ENCODE measurements at regions not wholly inside any gene's neighbourhood (a gene's known extent, or its start where the extent isn't known, plus 50 kb on each side); places are given as distances from the start of the nearest gene placed in this dataset.

DNA sequence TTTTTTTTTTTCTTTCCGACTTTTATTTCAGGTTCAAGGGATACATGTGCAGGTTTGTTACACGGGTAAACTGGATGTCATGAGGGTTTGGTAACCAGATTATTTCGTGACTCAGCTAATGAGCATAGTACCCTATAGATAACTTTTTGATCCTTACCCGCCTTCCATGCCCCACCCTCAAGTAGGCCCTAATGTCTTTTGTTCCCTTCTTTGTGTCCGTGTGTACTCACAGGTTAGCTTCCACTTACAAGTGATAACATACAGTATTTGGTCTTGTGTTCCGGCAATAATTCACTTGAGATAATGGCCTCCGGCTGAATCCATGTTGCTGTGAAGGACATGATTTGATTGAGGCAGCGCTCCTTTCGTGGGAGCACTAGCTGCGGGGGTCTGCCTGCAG lies 402.8 kb upstream of the SGO1 start:
- no peak for TF ChIP-seq RCOR1 (IDR thresholded peaks at IDR 0.05; ENCODE audit: insufficient replicate concordance, low read length)
- TF ChIP-seq, protein P1, sequence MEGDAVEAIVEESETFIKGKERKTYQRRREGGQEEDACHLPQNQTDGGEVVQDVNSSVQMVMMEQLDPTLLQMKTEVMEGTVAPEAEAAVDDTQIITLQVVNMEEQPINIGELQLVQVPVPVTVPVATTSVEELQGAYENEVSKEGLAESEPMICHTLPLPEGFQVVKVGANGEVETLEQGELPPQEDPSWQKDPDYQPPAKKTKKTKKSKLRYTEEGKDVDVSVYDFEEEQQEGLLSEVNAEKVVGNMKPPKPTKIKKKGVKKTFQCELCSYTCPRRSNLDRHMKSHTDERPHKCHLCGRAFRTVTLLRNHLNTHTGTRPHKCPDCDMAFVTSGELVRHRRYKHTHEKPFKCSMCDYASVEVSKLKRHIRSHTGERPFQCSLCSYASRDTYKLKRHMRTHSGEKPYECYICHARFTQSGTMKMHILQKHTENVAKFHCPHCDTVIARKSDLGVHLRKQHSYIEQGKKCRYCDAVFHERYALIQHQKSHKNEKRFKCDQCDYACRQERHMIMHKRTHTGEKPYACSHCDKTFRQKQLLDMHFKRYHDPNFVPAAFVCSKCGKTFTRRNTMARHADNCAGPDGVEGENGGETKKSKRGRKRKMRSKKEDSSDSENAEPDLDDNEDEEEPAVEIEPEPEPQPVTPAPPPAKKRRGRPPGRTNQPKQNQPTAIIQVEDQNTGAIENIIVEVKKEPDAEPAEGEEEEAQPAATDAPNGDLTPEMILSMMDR (conservative IDR thresholded peaks at IDR 0.05; ENCODE audit: low read depth, low read length): no peak
- TF ChIP-seq POLR2A (IDR thresholded peaks at IDR 0.05; ENCODE audit: low read depth, low read length): no peak
- TF ChIP-seq CHD1 (IDR thresholded peaks at IDR 0.05; ENCODE audit: low read depth, low read length): no peak
- TF ChIP-seq MAZ (IDR thresholded peaks at IDR 0.05; ENCODE audit: borderline replicate concordance, low read depth, low read length): no peak
- TF ChIP-seq MXI1 (IDR thresholded peaks at IDR 0.05; ENCODE audit: borderline replicate concordance, low read depth, low read length): no peak
- TF ChIP-seq RAD21 (IDR thresholded peaks at IDR 0.05; ENCODE audit: low read length): no peak
- TF ChIP-seq, protein P2, sequence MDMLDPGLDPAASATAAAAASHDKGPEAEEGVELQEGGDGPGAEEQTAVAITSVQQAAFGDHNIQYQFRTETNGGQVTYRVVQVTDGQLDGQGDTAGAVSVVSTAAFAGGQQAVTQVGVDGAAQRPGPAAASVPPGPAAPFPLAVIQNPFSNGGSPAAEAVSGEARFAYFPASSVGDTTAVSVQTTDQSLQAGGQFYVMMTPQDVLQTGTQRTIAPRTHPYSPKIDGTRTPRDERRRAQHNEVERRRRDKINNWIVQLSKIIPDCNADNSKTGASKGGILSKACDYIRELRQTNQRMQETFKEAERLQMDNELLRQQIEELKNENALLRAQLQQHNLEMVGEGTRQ (IDR thresholded peaks at IDR 0.05; ENCODE audit: low read depth, low read length): no peak
- TF ChIP-seq MAFK (IDR thresholded peaks at IDR 0.05; ENCODE audit: low read depth, low read length): no peak
- no peak for TF ChIP-seq FOS (IDR thresholded peaks at IDR 0.05; ENCODE audit: low read depth, low read length)
- TF ChIP-seq, protein P3, sequence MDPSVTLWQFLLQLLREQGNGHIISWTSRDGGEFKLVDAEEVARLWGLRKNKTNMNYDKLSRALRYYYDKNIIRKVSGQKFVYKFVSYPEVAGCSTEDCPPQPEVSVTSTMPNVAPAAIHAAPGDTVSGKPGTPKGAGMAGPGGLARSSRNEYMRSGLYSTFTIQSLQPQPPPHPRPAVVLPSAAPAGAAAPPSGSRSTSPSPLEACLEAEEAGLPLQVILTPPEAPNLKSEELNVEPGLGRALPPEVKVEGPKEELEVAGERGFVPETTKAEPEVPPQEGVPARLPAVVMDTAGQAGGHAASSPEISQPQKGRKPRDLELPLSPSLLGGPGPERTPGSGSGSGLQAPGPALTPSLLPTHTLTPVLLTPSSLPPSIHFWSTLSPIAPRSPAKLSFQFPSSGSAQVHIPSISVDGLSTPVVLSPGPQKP (IDR thresholded peaks at IDR 0.05; ENCODE audit: borderline replicate concordance, low read depth, low read length): no peak
- no peak for TF ChIP-seq CEBPB (IDR thresholded peaks at IDR 0.05; ENCODE audit: low read depth, low read length)
